LNCaP clone FGC (cell line): ENCODE measurements at regions not wholly inside any gene's neighbourhood (a gene's known extent, or its start where the extent isn't known, plus 50 kb on each side); places are given as distances from the start of the nearest gene placed in this dataset.

Source experiments
- DNase-seq: peaks from one replicate; pipeline ENCODE4 v3.0.0-alpha.2; 2011; ENCODE audit warnings: low read depth
- H3K4me3 ChIP-seq: 2 replicates; pipeline ENCODE4 v1.5.1; 2011; ENCODE audit warnings: mild to moderate bottlenecking, low read depth, low read length, control low read depth
- TF ChIP-seq, protein P1 (sequence below): IDR thresholded peaks from 2 replicates; pipeline ENCODE4 v1.5.1; 2012; ENCODE audit warnings: mild to moderate bottlenecking; ENCODE audit not compliant: control insufficient read depth, insufficient read depth; ENCODE audit errors: extremely low read depth

GRCh38 chr13:73989244-73989843, 144.9 kb downstream of the KLF12 start:
- no peak for DNase-seq
- no peak overlapping the region for H3K4me3 ChIP-seq
- TF ChIP-seq, protein P1, sequence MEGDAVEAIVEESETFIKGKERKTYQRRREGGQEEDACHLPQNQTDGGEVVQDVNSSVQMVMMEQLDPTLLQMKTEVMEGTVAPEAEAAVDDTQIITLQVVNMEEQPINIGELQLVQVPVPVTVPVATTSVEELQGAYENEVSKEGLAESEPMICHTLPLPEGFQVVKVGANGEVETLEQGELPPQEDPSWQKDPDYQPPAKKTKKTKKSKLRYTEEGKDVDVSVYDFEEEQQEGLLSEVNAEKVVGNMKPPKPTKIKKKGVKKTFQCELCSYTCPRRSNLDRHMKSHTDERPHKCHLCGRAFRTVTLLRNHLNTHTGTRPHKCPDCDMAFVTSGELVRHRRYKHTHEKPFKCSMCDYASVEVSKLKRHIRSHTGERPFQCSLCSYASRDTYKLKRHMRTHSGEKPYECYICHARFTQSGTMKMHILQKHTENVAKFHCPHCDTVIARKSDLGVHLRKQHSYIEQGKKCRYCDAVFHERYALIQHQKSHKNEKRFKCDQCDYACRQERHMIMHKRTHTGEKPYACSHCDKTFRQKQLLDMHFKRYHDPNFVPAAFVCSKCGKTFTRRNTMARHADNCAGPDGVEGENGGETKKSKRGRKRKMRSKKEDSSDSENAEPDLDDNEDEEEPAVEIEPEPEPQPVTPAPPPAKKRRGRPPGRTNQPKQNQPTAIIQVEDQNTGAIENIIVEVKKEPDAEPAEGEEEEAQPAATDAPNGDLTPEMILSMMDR, result no peak

DNA sequence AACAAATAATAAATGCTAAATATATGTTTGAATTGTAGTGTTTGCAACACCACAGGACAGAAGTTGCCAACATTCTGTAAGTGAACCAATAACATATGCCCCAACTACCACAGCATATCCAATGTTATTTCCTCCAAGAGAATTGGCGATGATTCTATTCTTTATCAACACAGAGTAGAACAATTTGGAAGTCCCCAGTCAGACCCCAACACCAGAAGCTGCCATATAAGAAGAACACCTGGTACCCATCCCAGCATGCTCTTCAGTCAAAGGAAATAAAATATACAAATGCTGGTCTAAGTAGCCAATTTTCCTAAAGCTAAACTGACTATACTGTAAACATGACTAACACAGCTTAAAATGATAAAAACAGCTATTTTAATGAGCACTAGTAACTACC, 145.7 kb downstream of the KLF12 start:
- no peak for DNase-seq
- TF ChIP-seq, protein P1, result no peak
- no peak overlapping the region for H3K4me3 ChIP-seq

GRCh38 chr13:73987618-73988017, 146.6 kb downstream of the KLF12 start:
- no peak for DNase-seq
- H3K4me3 ChIP-seq, result no peak overlapping the region
- TF ChIP-seq, protein P1, result no peak

GRCh38 chr13:73985783-73986182, 148.4 kb downstream of the KLF12 start:
- DNase-seq, result no peak
- TF ChIP-seq, protein P1, result no peak
- H3K4me3 ChIP-seq, result no peak overlapping the region

DNA sequence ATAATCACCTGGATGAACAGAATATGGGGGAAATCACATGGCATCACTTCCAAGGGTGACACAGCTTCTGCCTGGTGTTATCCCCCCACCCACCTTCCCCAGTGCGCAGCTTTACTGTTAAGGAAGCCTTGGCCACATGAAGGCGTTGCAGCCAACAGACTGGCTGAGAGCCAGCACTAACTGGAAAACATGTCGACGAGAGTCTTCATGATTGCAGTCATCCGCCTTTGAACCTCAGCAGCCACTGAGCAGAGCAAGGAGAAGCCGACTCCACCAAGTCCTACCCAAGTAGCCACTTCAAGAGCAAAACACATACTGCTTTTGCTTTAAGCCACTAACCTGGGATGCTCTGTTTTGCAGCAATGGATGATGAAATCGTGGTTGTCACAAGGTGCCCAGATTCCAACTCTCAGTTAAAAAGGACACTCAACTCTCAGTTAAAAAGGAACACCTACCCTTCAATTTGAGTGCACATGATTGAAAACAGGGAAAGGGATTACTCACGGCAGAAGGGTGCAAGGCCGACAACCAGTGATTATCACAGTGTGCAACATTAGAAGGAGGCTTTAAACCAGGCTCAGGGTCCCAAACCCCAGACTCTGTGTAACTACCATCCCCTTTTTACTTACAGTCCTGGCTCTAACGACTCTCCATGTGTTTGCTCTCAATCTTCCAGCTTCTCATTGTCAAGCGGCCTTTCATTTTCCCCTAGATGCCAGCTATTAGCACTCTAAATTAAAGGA, 149.1 kb downstream of the KLF12 start:
- TF ChIP-seq, protein P1, result no peak
- no peak for DNase-seq
- H3K4me3 ChIP-seq, result no peak overlapping the region

DNA sequence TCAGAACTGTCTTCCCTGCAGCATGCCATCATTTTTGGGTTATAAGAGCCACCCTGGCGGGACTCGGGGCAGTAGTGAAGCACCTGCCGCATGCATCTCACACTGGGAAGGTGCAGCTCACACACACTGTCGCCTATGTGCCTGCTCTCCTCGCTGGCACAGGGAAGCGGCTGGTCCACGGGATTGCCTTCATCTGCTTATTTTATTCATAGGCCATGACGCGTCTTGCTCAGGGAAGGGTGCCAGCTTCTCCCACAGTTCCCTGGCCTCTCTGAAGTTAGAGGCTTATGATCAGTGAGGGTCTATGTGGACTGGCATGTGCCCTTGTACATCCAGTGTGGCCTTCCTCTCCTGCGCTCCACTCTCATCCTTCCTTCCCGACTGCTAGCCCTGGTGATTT, 150.0 kb downstream of the KLF12 start:
- H3K4me3 ChIP-seq, result no peak overlapping the region
- DNase-seq, result no peak
- TF ChIP-seq, protein P1, result no peak
